ENCODE measurements at regions not wholly inside any gene's neighbourhood (a gene's known extent, or its start where the extent isn't known, plus 50 kb on each side); places are given as distances from the start of the nearest gene placed in this dataset.
"Not testable (repeated sequence)": the region's sequence is repeated elsewhere in the genome, so short reads cannot be mapped to it uniquely, and the experiment has no call there.

GRCh38 chr1:214095896-214096295, 108.1 kb downstream of the PROX1 start:
- H3K4me3 ChIP-seq (ENCODE audit: low read length); DNase-seq (ENCODE audit: low read depth): not testable (repeated sequence)

GRCh38 chr1:214101246-214101645, 113.5 kb downstream of the PROX1 start:
- DNase-seq (ENCODE audit: low read depth): no peak

GRCh38 chr1:214101828-214102227, 114.1 kb downstream of the PROX1 start:
- TF ChIP-seq, protein P1, sequence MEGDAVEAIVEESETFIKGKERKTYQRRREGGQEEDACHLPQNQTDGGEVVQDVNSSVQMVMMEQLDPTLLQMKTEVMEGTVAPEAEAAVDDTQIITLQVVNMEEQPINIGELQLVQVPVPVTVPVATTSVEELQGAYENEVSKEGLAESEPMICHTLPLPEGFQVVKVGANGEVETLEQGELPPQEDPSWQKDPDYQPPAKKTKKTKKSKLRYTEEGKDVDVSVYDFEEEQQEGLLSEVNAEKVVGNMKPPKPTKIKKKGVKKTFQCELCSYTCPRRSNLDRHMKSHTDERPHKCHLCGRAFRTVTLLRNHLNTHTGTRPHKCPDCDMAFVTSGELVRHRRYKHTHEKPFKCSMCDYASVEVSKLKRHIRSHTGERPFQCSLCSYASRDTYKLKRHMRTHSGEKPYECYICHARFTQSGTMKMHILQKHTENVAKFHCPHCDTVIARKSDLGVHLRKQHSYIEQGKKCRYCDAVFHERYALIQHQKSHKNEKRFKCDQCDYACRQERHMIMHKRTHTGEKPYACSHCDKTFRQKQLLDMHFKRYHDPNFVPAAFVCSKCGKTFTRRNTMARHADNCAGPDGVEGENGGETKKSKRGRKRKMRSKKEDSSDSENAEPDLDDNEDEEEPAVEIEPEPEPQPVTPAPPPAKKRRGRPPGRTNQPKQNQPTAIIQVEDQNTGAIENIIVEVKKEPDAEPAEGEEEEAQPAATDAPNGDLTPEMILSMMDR (conservative IDR thresholded peaks at IDR 0.05; ENCODE audit: low read depth, low read length): no peak
- H3K4me3 ChIP-seq (ENCODE audit: low read length): no peak overlapping the region

More at GRCh38 chr1:214101246-214101645, 113.5 kb downstream of the PROX1 start:
- TF ChIP-seq, protein P1 (conservative IDR thresholded peaks at IDR 0.05; ENCODE audit: low read depth, low read length): no peak
- H3K4me3 ChIP-seq (ENCODE audit: low read length): no peak overlapping the region

DNA sequence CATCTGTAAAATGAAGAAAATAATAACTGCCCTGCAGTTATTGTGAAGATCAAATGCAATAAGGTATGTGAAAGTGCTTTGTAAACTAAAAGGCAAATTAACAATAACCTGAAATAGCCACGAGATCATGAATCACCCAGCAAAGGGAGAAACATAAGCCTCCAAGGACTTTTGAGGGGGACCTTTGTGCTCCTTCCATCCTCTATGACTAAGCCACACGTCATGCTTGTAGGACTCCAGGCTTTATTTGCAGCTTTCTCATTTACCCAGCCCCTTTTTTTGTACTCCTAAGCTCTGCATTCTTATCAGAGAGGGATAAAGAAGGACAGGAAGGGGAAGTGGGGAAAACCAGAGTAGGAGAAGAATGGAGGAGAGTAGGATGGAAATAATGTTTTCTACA, 115.1 kb downstream of the PROX1 start:
- peak; percentile 95 for DNase-seq (ENCODE audit: low read depth)
- TF ChIP-seq, protein P1 (conservative IDR thresholded peaks at IDR 0.05; ENCODE audit: low read depth, low read length): no peak
- no peak overlapping the region for H3K4me3 ChIP-seq (ENCODE audit: low read length)

More at GRCh38 chr1:214101828-214102227, 114.1 kb downstream of the PROX1 start:
- DNase-seq (ENCODE audit: low read depth): no peak

- no peak overlapping the region for H3K4me3 ChIP-seq (ENCODE audit: low read length)
- no peak for DNase-seq (ENCODE audit: low read depth)
- TF ChIP-seq, protein P1 (conservative IDR thresholded peaks at IDR 0.05; ENCODE audit: low read depth, low read length): no peak
Observed at GRCh38 chr1:214103778-214104177, 116.0 kb downstream of the PROX1 start.

- DNase-seq (ENCODE audit: low read depth): no peak
- TF ChIP-seq, protein P1 (conservative IDR thresholded peaks at IDR 0.05; ENCODE audit: low read depth, low read length): no peak
- H3K4me3 ChIP-seq (ENCODE audit: low read length): no peak overlapping the region
Observed at GRCh38 chr1:214106375-214106774, 118.6 kb downstream of the PROX1 start.

DNA sequence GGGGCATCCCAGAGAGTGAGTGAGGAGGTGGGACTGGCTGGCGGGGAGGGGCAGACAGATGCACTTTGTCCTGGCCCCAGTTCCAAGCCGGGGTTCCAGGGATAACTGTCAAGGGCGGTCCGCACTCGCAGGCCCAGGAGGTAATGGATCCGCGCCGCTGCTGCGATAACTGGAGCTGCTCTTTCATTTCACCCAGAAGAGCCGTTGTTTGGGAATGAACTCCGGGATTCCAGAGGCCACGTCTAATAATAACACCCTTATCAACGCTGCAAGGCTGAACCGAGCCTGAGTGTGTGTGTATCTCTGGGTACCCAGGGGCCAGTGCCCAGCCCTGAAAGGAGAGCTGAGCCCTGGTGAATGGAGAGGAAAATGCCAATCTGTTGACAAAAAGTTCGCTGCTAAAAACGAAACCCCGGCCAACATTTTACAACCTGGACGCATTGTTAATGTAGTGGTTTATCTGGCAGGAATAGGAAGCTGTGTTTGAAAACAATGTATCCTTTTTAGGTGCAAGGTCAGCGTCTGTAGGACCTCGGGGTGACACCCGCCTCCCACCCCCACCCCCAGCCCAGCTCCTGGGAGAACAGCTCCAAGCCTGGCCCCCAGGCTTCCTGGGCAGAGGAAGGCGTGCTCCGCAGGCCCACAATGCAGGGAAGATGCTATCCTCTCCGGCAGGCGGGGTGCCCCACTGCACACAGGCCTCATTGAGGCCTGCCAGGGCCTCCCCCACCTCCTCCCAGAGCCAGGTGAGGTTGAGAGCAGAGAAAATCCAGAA, 119.7 kb downstream of the PROX1 start:
- no peak overlapping the region for H3K4me3 ChIP-seq (ENCODE audit: low read length)
- TF ChIP-seq, protein P1 (conservative IDR thresholded peaks at IDR 0.05; ENCODE audit: low read depth, low read length): no peak
- DNase-seq (ENCODE audit: low read depth): no peak
